Neural progenitor cell (in vitro differentiated cells): ENCODE measurements at regions not wholly inside any gene's neighbourhood (a gene's known extent, or its start where the extent isn't known, plus 50 kb on each side); places are given as distances from the start of the nearest gene placed in this dataset.

Source experiments
- DNase-seq: peaks from one replicate; pipeline ENCODE4 v3.0.0-alpha.2; 2016; ENCODE audit warnings: low spot score
- H2AFZ ChIP-seq: fragments of 200-600 bp; sonication (generic); replicated peaks from 2 replicates; pipeline ENCODE4 v1.6.1; 2016; ENCODE audit warnings: antibody characterized with exemption
- H3F3A ChIP-seq: fragments of 200-600 bp; sonication (generic); 2 replicates; pipeline ENCODE4 v1.6.1; 2016; ENCODE audit warnings: antibody characterized with exemption, low read depth
- H3K27ac ChIP-seq: fragments of 200-600 bp; sonication (generic); 2 replicates; pipeline ENCODE4 v1.5.1; 2016; ENCODE audit warnings: mild to moderate bottlenecking
- H3K27me3 ChIP-seq: fragments of 200-600 bp; sonication (generic); 2 replicates; pipeline ENCODE4 v1.6.1; 2016; ENCODE audit warnings: mild to moderate bottlenecking, moderate library complexity
- H3K36me3 ChIP-seq: fragments of 200-600 bp; sonication (generic); 2 replicates; pipeline ENCODE4 v1.5.1; 2016
- H3K4me1 ChIP-seq: fragments of 200-600 bp; sonication (generic); 2 replicates; pipeline ENCODE4 v1.6.1; 2016; ENCODE audit warnings: mixed run types
- H3K4me2 ChIP-seq: fragments of 200-600 bp; sonication (generic); 2 replicates; pipeline ENCODE4 v1.6.1; 2016
- H3K4me3 ChIP-seq: fragments of 200-600 bp; sonication (generic); 2 replicates; pipeline ENCODE4 v1.5.1; 2016
- H3K79me2 ChIP-seq: fragments of 200-600 bp; sonication (generic); 2 replicates; pipeline ENCODE4 v1.6.1; 2016; ENCODE audit warnings: low read depth
- H3K9ac ChIP-seq: fragments of 200-600 bp; sonication (generic); 2 replicates; pipeline ENCODE4 v1.6.1; 2016
- H3K9me3 ChIP-seq: fragments of 200-600 bp; sonication (generic); 2 replicates; pipeline ENCODE4 v1.5.1; 2016; ENCODE audit warnings: low read depth
- H4K20me1 ChIP-seq: fragments of 200-600 bp; sonication (generic); 2 replicates; pipeline ENCODE4 v1.6.1; 2016; ENCODE audit warnings: low read depth
- H3K27ac Mint-ChIP-seq: 3 replicates; pipeline ENCODE4 v1.8.0; 2021; ENCODE audit warnings: mixed read lengths
- H3K27me3 Mint-ChIP-seq: 2 replicates; pipeline ENCODE4 v1.8.0; 2022; ENCODE audit warnings: low read depth, mild to moderate bottlenecking, inconsistent platforms, moderate library complexity, mixed read lengths; ENCODE audit not compliant: insufficient read depth
- H3K36me3 Mint-ChIP-seq: 3 replicates; pipeline ENCODE4 v1.8.0; 2021; ENCODE audit warnings: mixed read lengths
- H3K4me1 Mint-ChIP-seq: 3 replicates; pipeline ENCODE4 v1.8.0; 2021; ENCODE audit warnings: mixed read lengths
- H3K4me3 Mint-ChIP-seq: 3 replicates; pipeline ENCODE4 v1.8.0; 2021; ENCODE audit warnings: mild to moderate bottlenecking, moderate library complexity, mixed read lengths
- H3K9me3 Mint-ChIP-seq: 3 replicates; pipeline ENCODE4 v1.8.0; 2020; ENCODE audit warnings: mixed read lengths
- CTCF ChIP-seq: fragments of 200-600 bp; sonication (generic); IDR thresholded peaks from 2 replicates; pipeline ENCODE4 v1.5.1; 2017; ENCODE audit warnings: antibody characterized with exemption, mild to moderate bottlenecking
- EZH2 ChIP-seq: fragments of 200-600 bp; sonication (generic); IDR thresholded peaks from 2 replicates; pipeline ENCODE4 v1.6.1; 2017; ENCODE audit warnings: antibody characterized with exemption, mild to moderate bottlenecking, moderate library complexity
- EZH2phosphoT487 ChIP-seq: fragments of 200-600 bp; sonication (generic); IDR thresholded peaks from 2 replicates; pipeline ENCODE4 v1.6.1; 2017; ENCODE audit warnings: antibody characterized with exemption

- Histone ChIP-seq H3K4me3 (no peak overlapping the region), H2AFZ (no peak overlapping the region), H3K4me1 (no peaks in the 10 kb centered on the region), H3K79me2 (no peaks in the 10 kb centered on the region), H3K9ac (no peak overlapping the region), H3K27ac (no peak overlapping the region), H3F3A (no peaks in the 10 kb centered on the region), H3K27me3 (no peaks in the 10 kb centered on the region), H4K20me1 (no peaks in the 10 kb centered on the region), H3K4me2 (no peak overlapping the region), H3K36me3 (no peaks in the 10 kb centered on the region), H3K9me3 (no peaks in the 10 kb centered on the region)
- DNase-seq: no peak
- Mint-ChIP-seq H3K4me3 (no peak overlapping the region), H3K36me3 (no peaks in the 10 kb centered on the region), H3K9me3 (peaks cover 3% of the 10 kb centered on the region), H3K4me1 (no peaks in the 10 kb centered on the region), H3K27ac (no peak overlapping the region), H3K27me3 (no peaks in the 10 kb centered on the region)
- TF ChIP-seq EZH2phosphoT487 (no peak), EZH2 (no peak), CTCF (no peak)
These were observed 95.2 kb upstream of the FAM216B start for GRCh38 chr13:42686165-42686564.

DNA sequence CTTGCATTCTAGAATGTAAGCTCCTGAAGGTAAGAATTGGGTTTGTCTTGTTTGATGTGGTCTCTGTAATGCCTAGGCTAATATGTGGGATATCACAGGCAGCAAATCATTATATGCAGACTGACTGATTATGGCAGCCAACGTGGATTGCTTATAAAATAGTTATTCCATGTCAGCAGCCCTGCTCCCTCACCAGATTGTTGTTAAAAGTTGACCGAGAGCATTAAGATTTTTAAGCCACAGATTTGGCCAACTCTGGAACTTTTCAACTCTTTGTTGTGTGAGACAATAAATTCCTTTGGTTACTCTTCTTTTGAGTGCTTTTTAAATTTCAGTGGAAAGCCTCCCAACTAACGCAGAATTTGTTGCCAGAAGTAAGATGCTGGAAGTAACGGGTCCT, 92.6 kb upstream of the FAM216B start:
- H2AFZ ChIP-seq: peak overlapping the region; percentile 86
- H3K4me1 Mint-ChIP-seq: no peaks in the 10 kb centered on the region
- H3F3A ChIP-seq: no peaks in the 10 kb centered on the region
- no peaks in the 10 kb centered on the region for H3K27me3 ChIP-seq
- H3K9ac ChIP-seq: no peak overlapping the region
- H3K4me3 Mint-ChIP-seq: no peak overlapping the region
- no peaks in the 10 kb centered on the region for H3K36me3 Mint-ChIP-seq
- H3K9me3 ChIP-seq: no peaks in the 10 kb centered on the region
- no peaks in the 10 kb centered on the region for H4K20me1 ChIP-seq
- no peaks in the 10 kb centered on the region for H3K4me1 ChIP-seq
- no peaks in the 10 kb centered on the region for H3K27me3 Mint-ChIP-seq
- H3K4me2 ChIP-seq: no peak overlapping the region
- H3K9me3 Mint-ChIP-seq: peaks cover 3% of the 10 kb centered on the region
- no peak for DNase-seq
- TF ChIP-seq CTCF (no peak), EZH2phosphoT487 (no peak), EZH2 (no peak)
- H3K79me2 ChIP-seq: no peaks in the 10 kb centered on the region
- H3K27ac ChIP-seq: no peak overlapping the region
- no peaks in the 10 kb centered on the region for H3K36me3 ChIP-seq
- H3K27ac Mint-ChIP-seq: no peak overlapping the region
- no peak overlapping the region for H3K4me3 ChIP-seq

DNA sequence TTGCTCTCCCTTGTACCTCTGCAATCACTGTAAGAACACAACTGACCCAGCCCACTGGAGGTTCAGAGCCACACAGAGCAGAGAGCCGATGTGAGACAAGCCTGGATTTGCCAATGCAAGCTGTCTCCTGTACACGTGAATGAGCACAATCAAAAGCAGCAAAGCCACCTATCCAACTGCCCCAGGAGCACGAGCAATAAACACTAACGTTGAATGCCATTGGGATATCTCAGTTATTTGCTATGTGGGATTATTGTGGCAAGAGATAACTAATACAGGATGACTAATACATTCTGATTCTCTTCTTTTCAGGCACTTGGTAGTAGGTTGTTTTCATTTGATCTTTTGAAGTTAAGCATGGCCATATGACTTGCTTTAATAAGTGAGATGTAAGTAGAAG, 85.2 kb upstream of the FAM216B start:
- DNase-seq: no peak
- Mint-ChIP-seq H3K27ac (no peak overlapping the region), H3K27me3 (no peaks in the 10 kb centered on the region), H3K4me1 (no peaks in the 10 kb centered on the region), H3K9me3 (no peaks in the 10 kb centered on the region), H3K36me3 (no peaks in the 10 kb centered on the region), H3K4me3 (no peak overlapping the region)
- H3K27me3 ChIP-seq: no peaks in the 10 kb centered on the region
- H3F3A ChIP-seq: no peaks in the 10 kb centered on the region
- H3K27ac ChIP-seq: no peak overlapping the region
- TF ChIP-seq EZH2 (no peak), CTCF (no peak), EZH2phosphoT487 (no peak)
- H3K36me3 ChIP-seq: no peaks in the 10 kb centered on the region
- H3K9me3 ChIP-seq: no peaks in the 10 kb centered on the region
- H3K4me1 ChIP-seq: no peaks in the 10 kb centered on the region
- H4K20me1 ChIP-seq: no peaks in the 10 kb centered on the region
- H3K4me3 ChIP-seq: no peak overlapping the region
- H3K9ac ChIP-seq: no peak overlapping the region
- H3K4me2 ChIP-seq: no peak overlapping the region
- no peak overlapping the region for H2AFZ ChIP-seq
- H3K79me2 ChIP-seq: no peaks in the 10 kb centered on the region

DNA sequence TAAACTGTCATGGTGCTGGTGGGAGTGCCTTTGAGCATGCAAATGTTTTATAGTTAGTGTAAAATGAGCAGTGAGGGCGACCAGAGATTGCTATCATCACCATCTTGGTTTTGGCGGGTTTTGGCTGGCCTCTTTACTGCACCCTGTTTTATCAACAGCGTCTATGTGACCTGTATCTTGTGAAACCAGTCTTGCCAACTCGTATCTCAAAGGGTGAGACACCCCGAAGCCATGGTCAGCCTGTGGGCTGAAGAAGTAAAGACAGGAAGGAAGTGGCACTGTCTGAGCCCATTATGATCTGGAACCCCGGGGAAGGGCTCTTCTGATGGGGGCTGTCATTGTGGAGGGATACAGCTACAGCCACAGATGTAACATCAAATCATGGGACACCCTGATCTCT, 81.5 kb upstream of the FAM216B start:
- TF ChIP-seq EZH2 (no peak), EZH2phosphoT487 (no peak), CTCF (no peak)
- no peaks in the 10 kb centered on the region for H3K9me3 Mint-ChIP-seq
- H3K4me1 Mint-ChIP-seq: no peaks in the 10 kb centered on the region
- no peak overlapping the region for H3K27ac Mint-ChIP-seq
- H3K36me3 ChIP-seq: no peaks in the 10 kb centered on the region
- H3K27me3 ChIP-seq: no peaks in the 10 kb centered on the region
- no peaks in the 10 kb centered on the region for H3K79me2 ChIP-seq
- H3K4me3 Mint-ChIP-seq: no peak overlapping the region
- no peak overlapping the region for H3K4me3 ChIP-seq
- H3K27ac ChIP-seq: no peak overlapping the region
- H3K36me3 Mint-ChIP-seq: no peaks in the 10 kb centered on the region
- no peak for DNase-seq
- H3F3A ChIP-seq: no peaks in the 10 kb centered on the region
- peaks cover 3% of the 10 kb centered on the region for H3K27me3 Mint-ChIP-seq
- no peaks in the 10 kb centered on the region for H3K9me3 ChIP-seq
- H3K9ac ChIP-seq: no peak overlapping the region
- no peak overlapping the region for H3K4me2 ChIP-seq
- no peak overlapping the region for H2AFZ ChIP-seq
- no peaks in the 10 kb centered on the region for H3K4me1 ChIP-seq
- H4K20me1 ChIP-seq: no peaks in the 10 kb centered on the region
